Endothelial cell of umbilical vein (primary cell): ENCODE measurements at regions not wholly inside any gene's neighbourhood (a gene's known extent, or its start where the extent isn't known, plus 50 kb on each side); places are given as distances from the start of the nearest gene placed in this dataset.

Experiments
- BruUV-seq: library from RNA; stranded (reverse); fragments of 400-500 nt; replicated peaks from 2 replicates; lab custom pipeline; 2021; lab: Mats Ljungman, UMichigan
- CTCF ChIA-PET: fragments of 300-600, 350-600 bp; sonication (Branson Sonifier 250); formaldehyde crosslinking; loops from one replicate; lab custom pipeline; 2021; ENCODE audit warnings: antibody characterized with exemption, inconsistent platforms; lab: Charles Lee
- POLR2A ChIA-PET: fragments of 300-600, 350-600 bp; sonication (Branson Sonifier 250); formaldehyde crosslinking; loops from one replicate; lab custom pipeline; 2021; ENCODE audit warnings: antibody characterized with exemption, inconsistent platforms; lab: Charles Lee
- DNase-seq: peaks from one replicate; pipeline ENCODE4 v3.0.0-alpha.2; 2011; ENCODE audit warnings: low read depth, low spot score
- FAIRE-seq: peaks from 2 replicates; lab custom pipeline; 2011; peaks lifted over from hg19 to GRCh38; lab: Jason Lieb, UNC
- H2AFZ ChIP-seq: 2 replicates; pipeline ENCODE4 v1.6.0; 2012; ENCODE audit warnings: low read depth, low read length, control low read depth, inconsistent platforms
- H3K27ac ChIP-seq: 2 replicates; pipeline ENCODE4 v1.5.1; 2011; ENCODE audit warnings: low read depth, mild to moderate bottlenecking, control low read depth, low read length, moderate library complexity; ENCODE audit not compliant: insufficient read depth
- H3K27me3 ChIP-seq, 2 experiments: 2 replicates each; pipeline versions ENCODE4 v1.6.0 to v1.6.1; 2011; ENCODE audit warnings: low read length in 2 of 2, mixed read lengths in 1 of 2; ENCODE audit not compliant: control insufficient read depth in 2 of 2, insufficient read depth in 2 of 2
- H3K36me3 ChIP-seq, 2 experiments: 2 replicates in 1 of 2; 3 replicates in 1 of 2; pipeline ENCODE4 v1.5.1; 2011; ENCODE audit warnings: low read length in 2 of 2, mild to moderate bottlenecking in 1 of 2, moderate library complexity in 1 of 2; ENCODE audit not compliant: control insufficient read depth in 2 of 2, insufficient read depth in 2 of 2; ENCODE audit errors: extremely low read depth in 1 of 2
- H3K4me1 ChIP-seq: 3 replicates; pipeline ENCODE4 v1.5.1; 2011; ENCODE audit warnings: mild to moderate bottlenecking, low read length; ENCODE audit not compliant: control insufficient read depth, insufficient read depth; ENCODE audit errors: extremely low read depth
- H3K4me2 ChIP-seq: 2 replicates; pipeline ENCODE4 v1.6.1; 2011; ENCODE audit warnings: low read length, control low read depth, mixed read lengths; ENCODE audit not compliant: insufficient read depth
- H3K4me3 ChIP-seq, 3 experiments: fragments of 200-600 bp in 1 of 3; sonication (generic), shearing (Covaris generic) in 1 of 3; replicated peaks in 1 of 3; 2 replicates each; pipeline ENCODE4 v1.5.1; 2011 to 2016; ENCODE audit warnings: control low read depth in 3 of 3, low read length in 3 of 3, mild to moderate bottlenecking in 2 of 3, inconsistent platforms in 1 of 3, low read depth in 1 of 3, moderate library complexity in 1 of 3; ENCODE audit not compliant: insufficient read depth in 1 of 3
- H3K79me2 ChIP-seq: 2 replicates; pipeline ENCODE4 v1.6.0; 2012; ENCODE audit warnings: low read length, inconsistent platforms; ENCODE audit not compliant: control insufficient read depth, insufficient read depth
- H3K9ac ChIP-seq: replicated peaks from 2 replicates; pipeline ENCODE3; 2011; ENCODE audit warnings: low read length, control low read depth; ENCODE audit not compliant: insufficient read depth; ENCODE audit errors: extremely low read depth
- H3K9me1 ChIP-seq: replicated peaks from 3 replicates; pipeline ENCODE4 v1.6.0; 2011; ENCODE audit warnings: mild to moderate bottlenecking, low read length; ENCODE audit not compliant: control insufficient read depth, insufficient read depth; ENCODE audit errors: extremely low read depth
- H3K9me3 ChIP-seq: replicated peaks from 2 replicates; pipeline ENCODE4 v1.5.1; 2012; ENCODE audit warnings: low read length, inconsistent platforms; ENCODE audit not compliant: control insufficient read depth, insufficient read depth
- H4K20me1 ChIP-seq: replicated peaks from 2 replicates; pipeline ENCODE3; 2011; ENCODE audit warnings: mild to moderate bottlenecking, low read length; ENCODE audit not compliant: control insufficient read depth, insufficient read depth; ENCODE audit errors: extremely low read depth
- EZH2 ChIP-seq: IDR thresholded peaks from 2 replicates; pipeline ENCODE4 v1.6.1; 2012; ENCODE audit warnings: borderline replicate concordance, low read depth, mild to moderate bottlenecking, moderate library complexity, low read length, inconsistent platforms; ENCODE audit not compliant: severe bottlenecking
- FOS ChIP-seq: IDR thresholded peaks from 2 replicates; pipeline ENCODE4 v1.6.1; 2011; ENCODE audit warnings: mild to moderate bottlenecking, low read length, moderate library complexity, borderline replicate concordance; ENCODE audit not compliant: insufficient read depth
- GATA2 ChIP-seq: IDR thresholded peaks from 2 replicates; pipeline ENCODE4 v1.7.0; 2011; ENCODE audit warnings: low read depth, mild to moderate bottlenecking, moderate library complexity, mixed read lengths, low read length; ENCODE audit not compliant: insufficient read length, insufficient read depth
- JUN ChIP-seq: IDR thresholded peaks from 2 replicates; pipeline ENCODE4 v1.6.1; 2011; ENCODE audit warnings: borderline replicate concordance, low read depth; ENCODE audit not compliant: insufficient read length, insufficient read depth
- MYC ChIP-seq: IDR thresholded peaks from one replicate; pipeline ENCODE4 v1.6.1; 2011; ENCODE audit warnings: mild to moderate bottlenecking, low read depth, low read length
- POLR2A ChIP-seq: IDR thresholded peaks from 2 replicates; pipeline ENCODE4 v1.6.1; 2012; ENCODE audit warnings: low read depth, mild to moderate bottlenecking, control low read depth, low read length
- POLR2AphosphoS5 ChIP-seq: IDR thresholded peaks from 2 replicates; pipeline ENCODE4 v1.6.1; 2012; ENCODE audit warnings: low read depth, mild to moderate bottlenecking, control low read depth, low read length, moderate library complexity; ENCODE audit not compliant: insufficient read depth
- dilution Hi-C: fragments of 300-500 bp; cut with MboI; formaldehyde crosslinking; loops from one replicate; pipeline ENCODE4 v1.15.0; 2019; ENCODE audit warnings: low sequenced_read_pairs; ENCODE audit not compliant: extremely low pct_ligation_motif_present
- intact Hi-C: fragments of 100-400 bp; cut with micrococcal nuclease; formaldehyde crosslinking; loops from one replicate; pipeline ENCODE4 v1.10.0; 2022
- TF ChIP-seq, protein P1 (sequence below): IDR thresholded peaks from 2 replicates; pipeline ENCODE4 v1.6.1; 2011; ENCODE audit not compliant: insufficient read depth, insufficient read length
- TF ChIP-seq, protein P2 (sequence below), 2 donors: IDR thresholded peaks; 1 replicate in 1 of 2; 2 replicates in 1 of 2; pipeline ENCODE4 v1.5.1; 2011; ENCODE audit warnings: low read length in 2 of 2, mild to moderate bottlenecking in 2 of 2, moderate library complexity in 2 of 2, control low read depth in 1 of 2, inconsistent platforms in 1 of 2, low read depth in 1 of 2; ENCODE audit not compliant: insufficient read depth in 1 of 2; ENCODE audit errors: extremely low read depth in 1 of 2

DNA sequence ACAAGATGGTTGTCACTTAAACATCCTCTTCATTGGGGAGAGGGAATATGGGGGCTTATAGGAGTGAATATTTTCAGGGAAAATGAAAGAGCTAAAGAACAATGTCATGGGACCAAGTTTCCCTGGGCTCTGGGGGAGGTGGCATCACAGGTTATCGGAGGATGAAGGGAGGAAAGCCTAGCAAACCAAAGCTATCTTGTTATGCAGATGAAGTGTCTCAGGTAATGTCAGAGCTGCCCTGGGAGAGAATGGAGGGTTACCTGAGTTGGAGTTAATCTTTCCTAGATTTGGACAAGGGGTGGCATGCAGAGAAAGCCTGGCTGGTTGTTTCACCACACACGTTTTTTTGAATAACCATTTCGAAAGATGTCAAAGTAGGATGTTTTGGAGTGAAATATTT, 308.1 kb upstream of the ATP10A start:
- Histone ChIP-seq H3K27me3 (no peaks in the 10 kb centered on the region), H3K4me1 (no peaks in the 10 kb centered on the region), H3K27ac (no peak overlapping the region), H2AFZ (no peak overlapping the region), H3K4me3 (no peak overlapping the region), H3K4me2 (no peak overlapping the region), H3K36me3 (no peaks in the 10 kb centered on the region), H3K9me1 (no peaks in the 10 kb centered on the region), H4K20me1 (no peaks in the 10 kb centered on the region), H3K79me2 (no peaks in the 10 kb centered on the region), H3K9ac (no peak overlapping the region), H3K9me3 (peaks cover 8% of the 10 kb centered on the region)
- ChIA-PET POLR2A (no interaction called here), CTCF (no interaction called here)
- no TSS peak for BruUV-seq
- DNase-seq = no peak
- no peak for TF ChIP-seq POLR2A
- TF ChIP-seq EZH2 = no peak
- TF ChIP-seq MYC = no peak
- no peak for TF ChIP-seq POLR2AphosphoS5
- TF ChIP-seq GATA2 = no peak
- TF ChIP-seq, protein P1, sequence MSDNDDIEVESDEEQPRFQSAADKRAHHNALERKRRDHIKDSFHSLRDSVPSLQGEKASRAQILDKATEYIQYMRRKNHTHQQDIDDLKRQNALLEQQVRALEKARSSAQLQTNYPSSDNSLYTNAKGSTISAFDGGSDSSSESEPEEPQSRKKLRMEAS = no peak
- no peak for TF ChIP-seq FOS
- TF ChIP-seq JUN = no peak
- TF ChIP-seq, protein P2, sequence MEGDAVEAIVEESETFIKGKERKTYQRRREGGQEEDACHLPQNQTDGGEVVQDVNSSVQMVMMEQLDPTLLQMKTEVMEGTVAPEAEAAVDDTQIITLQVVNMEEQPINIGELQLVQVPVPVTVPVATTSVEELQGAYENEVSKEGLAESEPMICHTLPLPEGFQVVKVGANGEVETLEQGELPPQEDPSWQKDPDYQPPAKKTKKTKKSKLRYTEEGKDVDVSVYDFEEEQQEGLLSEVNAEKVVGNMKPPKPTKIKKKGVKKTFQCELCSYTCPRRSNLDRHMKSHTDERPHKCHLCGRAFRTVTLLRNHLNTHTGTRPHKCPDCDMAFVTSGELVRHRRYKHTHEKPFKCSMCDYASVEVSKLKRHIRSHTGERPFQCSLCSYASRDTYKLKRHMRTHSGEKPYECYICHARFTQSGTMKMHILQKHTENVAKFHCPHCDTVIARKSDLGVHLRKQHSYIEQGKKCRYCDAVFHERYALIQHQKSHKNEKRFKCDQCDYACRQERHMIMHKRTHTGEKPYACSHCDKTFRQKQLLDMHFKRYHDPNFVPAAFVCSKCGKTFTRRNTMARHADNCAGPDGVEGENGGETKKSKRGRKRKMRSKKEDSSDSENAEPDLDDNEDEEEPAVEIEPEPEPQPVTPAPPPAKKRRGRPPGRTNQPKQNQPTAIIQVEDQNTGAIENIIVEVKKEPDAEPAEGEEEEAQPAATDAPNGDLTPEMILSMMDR (IDR thresholded peaks at IDR 0.05; ENCODE audit: extremely low read depth in 1 of 2, insufficient read depth in 1 of 2, low read depth in 1 of 2, low read length in 2 of 2) = no peak
- FAIRE-seq = no peak
- intact Hi-C loops (no loop called here), dilution Hi-C loops (no loop called here)
